HG03354 (cell line): ENCODE measurements at regions not wholly inside any gene's neighbourhood (a gene's known extent, or its start where the extent isn't known, plus 50 kb on each side); places are given as distances from the start of the nearest gene placed in this dataset.
"Not testable (repeated sequence)": the region's sequence is repeated elsewhere in the genome, so short reads cannot be mapped to it uniquely, and the experiment has no call there.

Experiments used
- ATAC-seq: cut with Tn5 transposase; IDR thresholded peaks from one replicate; pipeline ENCODE4 v1.9.1; 2021; ENCODE audit warnings: mild to moderate bottlenecking; ENCODE audit not compliant: unreplicated experiment, poor library complexity, severe bottlenecking

DNA sequence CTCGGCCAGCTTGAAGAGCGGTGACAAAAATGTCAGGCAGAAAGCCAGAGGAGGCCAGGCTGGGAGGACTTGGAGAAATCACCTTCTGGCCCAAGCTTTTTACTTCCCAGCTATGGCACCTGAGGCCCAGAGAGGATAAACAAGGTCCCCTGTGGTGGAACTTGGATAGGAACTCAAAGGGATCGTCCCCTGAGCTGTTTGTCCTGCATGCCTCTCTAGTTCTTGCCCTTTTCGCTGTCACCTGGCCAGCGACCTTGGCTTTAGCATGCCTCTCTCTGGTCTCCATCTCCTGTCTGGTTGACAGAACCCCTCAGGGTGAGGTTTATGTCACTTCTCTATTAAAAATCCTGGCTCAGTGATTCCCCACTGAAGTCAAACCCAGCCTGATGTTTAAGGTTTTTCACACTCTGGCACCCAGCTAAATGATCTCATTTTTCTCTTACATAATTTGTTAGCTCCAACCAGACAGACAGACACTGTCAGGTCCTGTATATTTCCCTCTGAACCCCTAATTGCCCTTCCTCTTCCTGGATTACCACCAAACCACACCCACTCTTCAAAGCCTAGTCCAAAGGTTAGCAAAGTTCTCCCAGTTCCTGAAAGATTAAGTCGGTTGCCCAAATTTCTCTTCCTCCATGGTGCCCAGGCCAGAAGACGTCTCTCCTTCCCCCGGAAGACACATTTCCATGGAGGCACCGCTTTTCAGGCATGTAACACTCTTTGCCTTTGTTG is 169.1 kb downstream of the FAM43A start:
- ATAC-seq = no peak

DNA sequence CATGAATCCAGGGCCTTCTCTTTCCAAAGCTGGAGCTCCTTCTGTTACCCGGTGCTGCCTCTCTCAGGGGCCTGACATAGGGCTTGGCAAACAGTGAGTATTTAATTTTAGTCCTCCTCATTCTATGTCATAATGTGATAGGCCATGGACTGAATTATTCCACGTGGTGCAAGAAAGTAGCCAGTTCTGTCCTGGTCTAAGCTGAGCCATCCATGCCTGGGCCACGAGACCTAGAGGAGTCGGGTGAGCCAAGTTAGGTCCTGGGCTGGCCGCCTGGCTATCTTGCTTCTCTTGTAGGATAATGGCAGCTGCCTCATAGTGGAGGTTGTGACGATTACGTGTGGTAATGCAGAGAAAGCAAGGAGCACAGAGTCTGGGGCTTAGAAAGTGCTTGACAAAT is 170.6 kb downstream of the FAM43A start:
- no peak for ATAC-seq

DNA sequence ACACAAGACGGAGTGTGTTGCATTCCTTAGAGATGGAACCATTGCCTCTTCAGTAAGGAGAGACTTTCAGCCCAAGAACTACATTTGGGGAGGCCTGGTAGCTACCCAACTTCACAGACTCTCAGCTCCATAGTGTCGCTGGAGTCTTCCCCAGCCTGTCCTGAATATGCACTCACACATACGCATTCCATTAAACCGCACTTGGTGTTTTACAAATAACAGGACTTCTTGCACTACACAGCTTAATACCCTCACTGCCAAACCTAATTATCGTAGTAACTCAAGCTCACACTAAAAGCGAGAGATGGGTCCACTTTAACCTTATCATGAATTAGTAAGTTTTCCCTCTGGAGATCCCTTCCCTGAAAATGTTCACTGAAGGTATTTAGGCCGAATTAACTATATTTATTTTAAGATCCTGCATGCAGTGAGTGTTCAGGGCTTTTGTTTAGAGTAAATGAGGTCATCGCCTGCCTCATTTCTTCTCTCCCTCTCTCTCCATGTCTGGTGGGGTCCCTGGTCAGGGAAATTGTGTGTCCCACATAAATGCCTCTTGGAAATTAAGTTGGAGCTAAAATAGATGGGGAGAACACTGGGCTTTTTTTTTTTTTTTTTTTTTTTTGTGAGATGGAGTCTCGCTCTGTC is 171.9 kb downstream of the FAM43A start:
- ATAC-seq = no peak

DNA sequence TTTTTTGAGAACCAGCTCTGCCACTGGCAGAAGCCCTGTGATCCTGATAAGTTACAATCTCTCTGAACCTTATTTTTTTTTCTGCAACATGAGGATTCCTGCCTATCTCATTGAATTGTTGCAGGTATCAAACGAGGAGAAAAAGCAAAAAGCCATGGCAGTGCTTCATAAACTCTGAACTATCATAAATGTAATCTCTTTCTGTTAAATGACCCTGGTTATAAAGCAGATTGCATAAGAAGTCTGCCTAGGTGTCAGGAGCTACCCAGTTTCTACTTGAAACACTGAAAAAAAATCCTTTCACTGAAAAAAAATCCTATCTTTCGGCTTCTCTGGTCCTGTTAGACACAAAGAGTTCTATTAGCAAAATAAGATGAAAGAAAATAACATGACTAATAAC is 172.7 kb downstream of the FAM43A start:
- no peak for ATAC-seq

DNA sequence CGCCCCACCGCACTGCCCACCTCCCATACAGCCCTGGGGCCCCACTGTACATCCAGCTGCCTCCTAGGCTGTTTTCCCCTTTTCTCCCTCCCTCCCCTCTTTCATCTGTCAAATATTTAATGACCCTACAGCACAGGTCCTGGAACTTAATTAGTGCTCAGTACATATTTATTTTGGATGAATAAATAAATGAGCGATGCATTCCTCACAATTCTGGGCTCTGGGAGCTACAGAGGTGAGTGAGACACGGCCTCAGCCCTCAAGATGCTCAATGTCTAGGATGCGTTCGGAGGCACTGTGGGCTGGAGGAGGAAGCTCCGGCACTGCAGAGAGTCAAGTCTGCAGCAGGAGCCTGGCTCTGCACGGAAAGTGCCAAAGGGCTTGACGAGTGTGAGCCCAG is 175.0 kb downstream of the FAM43A start:
- ATAC-seq = no peak

DNA sequence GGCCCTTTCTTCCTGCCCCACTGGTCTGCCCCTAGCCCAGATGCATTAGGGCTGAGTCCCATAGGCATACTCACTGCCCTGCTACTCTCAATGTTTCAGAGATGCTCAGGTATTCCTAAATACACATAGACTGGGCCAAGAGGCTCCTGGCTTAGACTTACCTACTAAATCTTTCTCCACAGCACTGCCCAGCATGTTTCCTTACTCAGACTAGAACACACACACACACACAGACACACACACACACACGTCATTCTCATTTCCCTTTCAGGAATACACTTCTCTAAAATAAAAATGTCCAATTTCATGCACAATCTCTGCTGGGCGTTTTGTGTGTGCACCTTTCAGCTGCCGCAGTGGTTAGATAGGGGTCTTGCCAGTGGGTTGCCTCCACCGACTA is 175.7 kb downstream of the FAM43A start:
- no peak for ATAC-seq

DNA sequence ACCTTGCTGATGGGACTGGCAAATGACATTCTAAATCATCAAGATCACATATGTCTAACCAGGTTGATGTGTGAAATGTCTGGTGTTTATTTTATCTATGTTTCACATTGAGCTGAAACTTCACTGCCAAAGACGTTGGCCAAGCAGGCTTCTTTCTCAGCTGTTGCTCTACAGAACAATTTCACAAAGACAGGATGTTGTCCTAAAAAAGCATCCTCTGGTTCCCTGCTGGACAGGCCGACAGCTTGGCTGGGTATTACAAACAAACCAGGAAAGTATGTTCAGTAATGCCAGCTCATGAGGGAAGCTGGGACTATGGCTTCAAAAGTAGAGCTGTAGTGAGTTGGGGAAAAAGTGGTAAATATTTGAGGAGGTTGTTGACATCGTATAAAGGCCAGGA is 179.4 kb downstream of the FAM43A start:
- ATAC-seq = no peak

DNA sequence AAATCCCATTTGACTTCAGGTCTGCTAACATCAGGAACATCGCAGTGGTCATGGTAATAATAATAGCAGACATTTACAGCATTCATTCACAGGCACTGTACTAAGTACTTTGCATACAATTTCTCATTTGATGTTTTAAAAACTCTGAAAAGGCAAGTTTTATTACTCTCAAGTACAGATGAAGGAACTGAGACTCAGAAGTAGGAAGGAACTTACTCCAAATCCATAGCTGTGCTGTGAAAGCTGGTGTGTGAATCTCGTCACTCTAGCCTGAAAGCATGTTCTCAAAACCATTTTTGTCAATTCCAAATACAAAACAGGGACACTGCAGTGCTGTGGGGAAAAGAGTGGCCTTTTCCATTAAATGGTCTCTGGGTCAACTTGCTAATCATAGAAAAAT is 179.9 kb downstream of the FAM43A start:
- ATAC-seq = no peak

DNA sequence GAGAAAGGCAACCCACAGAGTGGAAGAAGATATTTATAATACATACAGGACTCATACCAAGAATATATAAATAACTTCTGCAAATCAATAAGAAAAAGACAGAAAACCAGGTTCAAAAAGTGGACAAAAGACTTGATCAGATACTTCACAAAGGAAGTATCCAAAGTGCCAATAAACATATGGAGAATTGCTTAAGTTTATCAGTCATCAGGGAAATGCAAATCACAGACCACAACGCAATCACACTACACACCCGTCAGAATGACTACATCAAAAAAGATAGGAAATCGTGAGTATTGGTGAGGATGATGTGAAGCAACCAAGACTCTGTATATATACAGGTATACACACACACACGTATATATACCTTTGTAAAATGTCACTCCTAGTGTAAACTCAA is 180.6 kb downstream of the FAM43A start:
- ATAC-seq = no peak

DNA sequence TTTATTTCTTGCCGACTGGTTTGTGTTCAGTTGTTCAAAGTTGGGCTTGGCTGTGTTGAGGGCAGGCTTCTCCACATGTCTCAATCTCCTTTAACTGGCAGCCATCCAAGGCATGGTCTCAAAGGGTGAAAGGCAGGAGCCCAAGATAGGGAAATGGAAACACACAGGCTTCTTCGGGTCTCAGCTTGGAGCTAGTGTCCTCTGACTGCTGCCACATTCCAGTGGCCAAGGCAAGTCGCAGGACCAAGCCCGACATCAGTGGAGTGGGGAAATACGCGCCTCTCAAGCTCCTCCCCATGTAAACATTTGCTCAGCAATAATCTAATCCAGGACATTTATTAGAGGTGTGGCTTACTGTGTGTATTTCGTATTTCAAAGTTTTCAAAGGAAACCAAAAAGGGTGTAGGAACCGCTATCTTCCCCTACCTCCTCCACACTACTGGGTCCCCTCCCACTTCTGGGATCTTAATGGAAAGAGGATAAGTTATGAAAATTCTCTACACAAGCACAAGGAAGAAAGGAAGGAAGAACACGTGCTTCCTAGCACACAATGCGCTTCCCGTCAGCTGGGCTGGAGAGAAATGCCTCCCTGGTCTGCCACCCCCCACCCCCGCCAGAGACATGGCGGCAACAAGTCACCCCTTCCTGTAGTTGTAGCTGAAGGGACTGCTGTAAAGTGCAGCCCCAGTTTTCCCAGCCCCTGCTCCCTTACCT is 181.7 kb downstream of the FAM43A start:
- no peak for ATAC-seq

DNA sequence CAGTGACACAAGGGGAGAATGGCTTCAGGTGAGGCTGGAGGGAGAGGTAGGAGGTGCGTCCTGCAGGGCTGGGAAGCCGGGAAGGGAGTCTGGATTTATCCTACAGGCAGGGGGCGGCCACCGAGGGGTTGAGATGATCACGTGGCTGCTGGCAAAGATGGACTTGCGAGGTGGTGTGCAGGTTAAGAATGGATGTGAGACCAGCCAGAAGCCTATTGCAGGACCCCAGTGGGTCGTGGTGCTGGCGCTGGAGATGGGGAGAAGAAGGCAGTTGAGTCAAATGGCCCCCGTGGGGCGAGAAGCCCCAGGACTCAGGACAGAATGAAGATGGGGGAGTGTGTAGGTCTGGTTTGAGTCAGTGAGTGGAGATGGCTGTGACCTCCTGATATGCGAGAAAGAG is 183.1 kb downstream of the FAM43A start:
- ATAC-seq = no peak

DNA sequence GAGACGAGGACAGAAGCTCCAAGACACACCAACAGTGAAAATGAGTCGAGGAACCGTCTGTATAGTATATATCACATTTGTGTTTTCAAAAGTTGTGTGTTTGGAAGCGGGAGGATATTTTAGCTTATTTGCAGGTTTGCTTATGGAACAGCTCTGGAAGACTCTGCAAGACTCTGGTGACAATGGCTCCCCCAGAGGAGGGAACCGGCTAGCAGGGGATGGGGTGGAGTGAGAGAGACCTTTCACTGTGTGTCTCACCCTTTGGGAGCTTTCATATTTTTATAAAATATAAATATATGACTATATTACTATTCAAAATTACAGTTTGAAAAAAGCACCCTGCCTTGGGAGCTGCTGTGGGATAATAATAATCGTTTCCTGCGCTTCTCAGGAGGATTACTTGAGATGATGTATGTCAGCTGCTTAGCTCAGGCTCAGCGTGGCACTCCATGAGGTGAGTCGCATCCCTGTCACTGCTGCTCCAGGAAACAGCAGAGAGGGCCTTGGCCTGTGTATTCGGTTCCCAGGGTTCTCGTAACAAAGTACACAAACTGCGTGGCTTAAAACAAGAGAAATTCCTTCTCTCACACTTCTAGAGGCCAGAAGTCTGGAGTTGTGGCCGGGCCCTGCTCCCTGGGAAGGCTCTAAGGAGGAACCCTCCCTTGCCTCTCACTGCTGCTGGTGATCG is 183.9 kb downstream of the FAM43A start:
- ATAC-seq = no peak

DNA sequence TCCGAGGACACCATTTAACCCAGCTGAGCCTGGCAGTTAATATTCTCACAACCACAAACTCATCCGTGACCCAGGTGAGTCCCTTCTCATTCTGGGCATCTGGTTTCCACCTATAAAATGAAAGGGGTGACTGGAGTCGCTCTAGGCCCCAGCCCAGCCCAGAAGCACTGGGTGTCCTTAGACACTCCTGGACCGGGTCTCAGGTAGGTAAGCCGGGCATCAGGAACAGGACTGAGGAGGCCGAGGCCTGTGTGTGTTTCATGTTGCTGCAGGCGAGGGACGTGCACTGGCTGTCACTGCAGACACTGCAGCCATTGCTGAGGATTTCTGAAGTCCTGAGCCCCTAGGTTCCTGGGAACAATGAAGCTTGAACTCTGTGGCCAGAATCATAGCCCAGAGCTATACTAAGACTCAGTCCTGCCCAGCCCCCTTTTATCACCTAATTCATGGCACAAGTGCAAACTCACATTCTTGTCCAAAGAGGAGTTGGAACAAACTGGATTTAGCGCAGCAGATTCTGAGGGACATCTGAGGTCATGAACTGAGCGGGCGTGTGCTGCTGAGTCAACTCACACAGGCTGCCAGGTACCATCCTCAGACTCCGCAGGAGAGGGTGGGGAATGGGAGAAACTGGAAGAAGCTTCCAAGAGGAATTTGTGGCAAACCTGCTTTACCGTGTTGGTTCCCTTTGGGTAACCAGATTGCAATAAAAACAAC is 184.9 kb downstream of the FAM43A start:
- ATAC-seq = no peak

DNA sequence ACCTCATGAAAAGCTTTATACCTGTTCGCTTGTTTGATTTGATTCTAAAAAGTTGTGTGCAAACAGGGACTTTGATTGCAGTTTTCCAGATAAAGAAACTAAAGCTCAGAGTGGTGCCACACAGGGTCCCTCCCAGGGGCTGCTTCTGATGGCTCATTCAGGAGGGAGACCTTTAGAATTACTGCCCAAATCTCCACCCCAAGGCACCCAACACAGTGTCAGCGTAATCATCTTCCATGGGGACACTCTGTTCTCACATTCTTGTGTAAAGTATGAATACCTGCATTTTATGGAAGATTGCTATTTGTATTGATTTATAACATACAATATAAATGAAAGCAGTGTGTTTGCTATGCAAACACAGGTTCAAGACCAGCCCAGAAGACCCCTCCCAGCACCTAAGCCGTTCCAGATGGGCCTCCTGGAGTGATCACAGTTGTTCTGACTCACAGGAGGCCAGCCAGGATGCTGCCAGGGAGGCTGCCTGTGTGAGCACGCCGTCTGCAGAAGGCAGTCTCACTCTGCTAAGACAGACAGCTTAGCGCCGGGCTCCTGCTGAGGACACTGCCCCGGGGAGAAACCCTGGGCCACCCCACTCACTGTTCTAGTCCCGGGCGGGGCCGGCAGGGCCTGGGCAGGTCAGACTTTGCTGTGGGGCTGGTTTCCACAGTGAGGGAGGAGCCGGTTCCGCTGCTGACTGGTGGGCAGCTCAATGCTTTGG is 185.6 kb downstream of the FAM43A start:
- ATAC-seq = no peak

DNA sequence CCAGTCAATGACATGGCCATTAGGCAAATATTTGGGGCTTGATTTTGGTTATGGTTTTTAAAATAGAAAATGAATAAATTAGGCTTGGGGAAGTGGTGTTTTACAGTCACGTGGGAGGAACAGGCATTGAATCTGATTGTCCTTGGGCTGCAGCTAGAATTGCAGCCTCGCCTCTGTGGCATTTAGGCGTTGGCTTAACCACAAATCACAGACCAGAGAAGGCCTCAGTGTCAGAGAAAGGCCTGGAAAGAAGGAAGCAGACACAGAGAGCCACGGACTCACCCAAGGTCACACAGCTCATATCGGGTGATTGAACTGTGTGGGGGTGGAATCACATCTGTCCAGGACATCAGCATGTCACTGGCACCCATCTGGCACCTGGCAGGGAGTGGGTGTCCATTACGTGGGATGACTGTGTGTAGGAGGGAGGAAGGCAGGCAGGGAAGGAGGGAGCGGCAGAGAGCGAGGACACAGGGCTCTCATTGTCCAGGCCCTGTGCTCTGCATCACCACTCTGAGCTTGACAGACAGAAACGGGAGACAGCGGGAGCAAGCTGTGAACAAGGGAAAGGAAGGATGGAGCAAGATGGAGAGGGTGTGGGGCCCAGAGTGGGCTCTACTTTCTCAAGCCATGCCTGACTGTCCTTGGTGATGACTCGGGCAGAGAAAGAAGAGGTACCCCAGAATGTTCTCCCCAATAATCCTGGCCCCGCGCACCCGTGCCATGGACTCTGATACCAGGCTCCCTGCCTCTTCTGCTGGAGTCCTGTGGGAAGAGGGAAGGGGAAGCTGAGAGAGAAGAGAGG is 186.4 kb downstream of the FAM43A start:
- no peak for ATAC-seq

DNA sequence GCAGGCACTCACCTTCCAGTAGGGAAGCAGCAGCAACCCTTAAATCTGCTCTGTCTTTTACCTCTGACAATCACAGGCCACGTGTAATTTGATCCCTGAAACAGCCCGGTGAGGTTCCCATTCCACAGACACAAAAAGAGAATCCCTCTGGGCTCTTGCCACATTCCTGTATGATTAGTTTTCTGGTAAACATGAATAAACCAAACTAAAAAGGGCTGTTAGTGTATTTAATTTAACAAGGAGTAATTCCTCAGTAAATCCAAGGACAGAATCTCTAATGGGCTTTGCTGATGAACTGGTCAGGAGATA is 186.9 kb downstream of the FAM43A start:
- ATAC-seq = no peak

DNA sequence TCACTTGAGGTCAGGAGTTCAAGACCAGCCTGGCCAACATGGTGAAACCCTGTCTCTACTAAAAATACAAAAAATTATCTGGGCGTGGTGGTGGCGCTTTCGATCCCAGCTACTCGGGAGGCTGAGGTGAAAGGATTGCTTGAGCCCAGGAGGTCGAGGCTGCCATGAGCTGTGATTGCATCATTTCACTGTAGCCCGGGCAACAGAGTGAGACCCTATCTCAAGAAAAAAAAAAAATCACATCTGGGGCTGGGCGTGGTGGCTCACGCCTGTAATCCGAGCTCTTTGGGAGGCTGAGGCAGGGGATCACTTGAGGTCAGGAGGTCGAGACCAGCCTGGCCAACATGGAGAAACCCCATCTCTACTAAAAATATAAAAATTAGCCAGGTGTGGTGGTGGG is 187.8 kb downstream of the FAM43A start:
- ATAC-seq = not testable (repeated sequence)

DNA sequence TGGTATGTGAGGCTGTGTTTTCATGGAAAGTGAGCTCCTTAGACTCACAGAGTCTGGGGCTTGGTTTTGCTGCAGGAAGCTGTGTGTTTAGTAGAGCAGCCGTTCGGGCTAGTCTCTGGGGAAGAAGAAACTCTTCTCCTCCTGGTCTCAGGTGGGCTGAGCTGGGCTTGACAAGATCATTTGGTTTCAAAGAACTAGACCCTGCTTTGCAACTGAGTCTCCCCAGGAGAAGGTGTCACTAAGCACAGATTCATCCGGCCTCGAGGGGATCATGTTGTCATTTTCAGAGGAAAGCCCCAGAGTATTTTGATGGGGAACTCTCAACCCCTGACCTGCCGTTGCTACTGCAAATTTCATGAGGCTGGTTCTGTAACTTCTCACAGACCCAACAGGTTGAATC is 188.5 kb downstream of the FAM43A start:
- ATAC-seq = no peak

DNA sequence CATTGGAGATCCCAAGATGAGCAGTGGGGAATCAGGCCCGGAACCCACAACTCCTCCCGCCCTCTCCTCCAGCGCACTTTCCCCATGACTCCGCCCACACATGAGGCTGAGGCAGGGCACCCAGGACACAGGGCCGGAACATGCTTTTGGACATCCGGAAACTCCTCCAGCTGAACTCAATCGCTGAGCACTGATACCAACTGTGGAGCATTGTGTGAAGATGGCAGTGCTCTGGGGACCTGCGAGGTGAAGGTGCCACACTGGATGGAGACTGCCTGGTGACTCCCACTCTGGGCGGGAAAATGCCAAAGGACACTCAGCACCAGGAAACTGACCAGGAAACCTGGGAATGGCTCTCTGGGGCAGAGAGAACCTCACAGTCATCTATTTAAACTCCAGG is 189.1 kb downstream of the FAM43A start:
- no peak for ATAC-seq
